AG04450 (cell line): ENCODE measurements at regions not wholly inside any gene's neighbourhood (a gene's known extent, or its start where the extent isn't known, plus 50 kb on each side); places are given as distances from the start of the nearest gene placed in this dataset.

Experiments used
- CTCF ChIA-PET: fragments of 300-600, 350-600 bp; formaldehyde crosslinking; extraction: SDS; loops from one replicate; lab custom pipeline; 2022; ENCODE audit warnings: antibody characterized with exemption, inconsistent platforms; lab: Charles Lee
- POLR2A ChIA-PET: fragments of 350-600 bp; formaldehyde crosslinking; extraction: SDS; loops from one replicate; lab custom pipeline; 2021; ENCODE audit warnings: antibody characterized with exemption, inconsistent platforms; lab: Yijun Ruan, JAX
- DNase-seq: peaks from one replicate; pipeline ENCODE4 v3.0.0-alpha.2; 2011; ENCODE audit warnings: low read depth, low spot score
- H3K27ac ChIP-seq: one replicate; pipeline ENCODE4 v1.5.1; 2012; ENCODE audit warnings: low read depth, low read length, control low read depth
- H3K27me3 ChIP-seq: one replicate; pipeline ENCODE4 v1.6.0; 2012; ENCODE audit warnings: low read length; ENCODE audit not compliant: control insufficient read depth, insufficient read depth
- H3K4me3 ChIP-seq: 2 replicates; pipeline ENCODE4 v1.5.1; 2011; ENCODE audit warnings: mild to moderate bottlenecking, low read depth, low read length, control low read depth
- H3K9me3 ChIP-seq: 2 replicates; pipeline ENCODE4 v1.5.1; 2012; ENCODE audit warnings: low read length; ENCODE audit not compliant: control insufficient read depth, insufficient read depth
- CTCF ChIP-seq: IDR thresholded peaks from 2 replicates; pipeline ENCODE4 v1.5.1; 2011; ENCODE audit warnings: low read depth, low read length, control low read depth, inconsistent platforms

- POLR2A ChIA-PET = no interaction called here
- no peak overlapping the region for H3K27ac ChIP-seq
Observed at GRCh38 chr9:20208226-20208625, 414.1 kb downstream of the MLLT3 start.

GRCh38 chr9:20207176-20207575 lies 415.1 kb downstream of the MLLT3 start:
- Histone ChIP-seq H3K4me3 (no peak overlapping the region), H3K27ac (no peak overlapping the region), H3K27me3 (peaks cover 8% of the 10 kb centered on the region), H3K9me3 (no peaks in the 10 kb centered on the region)
- TF ChIP-seq CTCF = no peak
- no peak for DNase-seq
- POLR2A ChIA-PET = no interaction called here
- CTCF ChIA-PET = no interaction called here

More at GRCh38 chr9:20208226-20208625, 414.1 kb downstream of the MLLT3 start:
- no peak overlapping the region for H3K4me3 ChIP-seq
- TF ChIP-seq CTCF = no peak
- no peaks in the 10 kb centered on the region for H3K9me3 ChIP-seq
- no peak for DNase-seq
- CTCF ChIA-PET = no interaction called here
- H3K27me3 ChIP-seq = peaks cover 5% of the 10 kb centered on the region

GRCh38 chr9:20205821-20206220 lies 416.5 kb downstream of the MLLT3 start:
- no peak for DNase-seq
- Histone ChIP-seq H3K4me3 (no peak overlapping the region), H3K9me3 (no peaks in the 10 kb centered on the region), H3K27ac (no peak overlapping the region), H3K27me3 (peaks cover 12% of the 10 kb centered on the region)
- no peak for TF ChIP-seq CTCF
- ChIA-PET CTCF (interaction anchor here (0.7 kb wide), 2 partner anchors 449 to 548 kb away, joined by 3 to 4 read pairs; no protein-coding TSS in a partner anchor), POLR2A (interaction anchor here (0.7 kb wide), 1 partner anchor 69 kb away, joined by 6 read pairs; no protein-coding TSS in a partner anchor)

- TF ChIP-seq CTCF = no peak
- DNase-seq = no peak
- Histone ChIP-seq H3K27me3 (peaks cover 9% of the 10 kb centered on the region), H3K4me3 (no peak overlapping the region), H3K9me3 (no peaks in the 10 kb centered on the region), H3K27ac (no peak overlapping the region)
- ChIA-PET CTCF (no interaction called here), POLR2A (no interaction called here)
Observed at GRCh38 chr9:20200991-20201431, 412.2 kb upstream of the SLC24A2 start.

GRCh38 chr9:20200581-20200980 lies 411.7 kb upstream of the SLC24A2 start:
- POLR2A ChIA-PET = no interaction called here
- CTCF ChIA-PET = no interaction called here
- Histone ChIP-seq H3K9me3 (no peaks in the 10 kb centered on the region), H3K4me3 (no peak overlapping the region), H3K27ac (no peak overlapping the region), H3K27me3 (peaks cover 9% of the 10 kb centered on the region)
- DNase-seq = no peak
- no peak for TF ChIP-seq CTCF
